HG02623 (cell line): ENCODE measurements at regions not wholly inside any gene's neighbourhood (a gene's known extent, or its start where the extent isn't known, plus 50 kb on each side); places are given as distances from the start of the nearest gene placed in this dataset.
A peak's percentile ranks its signal among the peaks of the same experiment; 100 is the strongest.

ENCODE experiments used
- ATAC-seq: cut with Tn5 transposase; IDR thresholded peaks from one replicate; pipeline ENCODE4 v1.9.1; 2021; ENCODE audit warnings: moderate library complexity; ENCODE audit not compliant: unreplicated experiment

DNA sequence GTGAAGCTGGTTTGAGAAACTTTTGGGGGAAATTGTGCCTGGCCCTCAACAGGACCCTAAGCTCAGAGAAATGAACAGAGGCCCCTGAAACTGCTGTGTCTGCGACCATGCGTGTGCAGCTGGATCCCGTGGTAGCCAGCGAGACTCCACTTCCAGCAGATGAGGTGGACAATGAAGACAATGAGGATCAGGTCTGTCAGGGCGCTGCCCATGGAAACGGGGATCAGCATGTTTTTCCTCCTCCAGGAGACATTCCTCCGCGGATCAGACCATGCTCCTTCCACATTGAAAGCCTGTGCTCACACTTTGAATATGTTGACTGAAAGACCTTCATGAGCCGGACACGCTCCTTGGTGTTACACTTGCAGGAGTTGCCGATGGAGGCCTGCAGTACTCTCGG is 1439.8 kb upstream of the ALCAM start:
- ATAC-seq = no peak

DNA sequence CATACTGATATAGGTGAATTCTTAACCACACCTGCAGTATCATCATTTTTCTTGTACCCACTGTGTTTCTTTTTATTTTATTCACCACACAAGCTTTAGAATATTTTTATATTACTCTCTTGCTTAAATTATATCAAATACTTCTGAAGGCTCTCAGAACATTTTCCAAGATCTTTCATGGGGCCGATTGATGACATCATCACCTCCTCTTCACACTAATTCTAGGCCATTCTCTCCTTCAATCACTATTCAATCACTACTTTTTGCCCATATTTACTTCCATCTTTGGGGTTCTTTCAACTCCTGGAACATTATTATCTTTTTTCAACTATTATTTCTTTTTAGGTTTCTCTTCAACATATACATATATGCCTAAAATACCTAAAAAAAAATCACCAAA is 1438.8 kb upstream of the ALCAM start:
- no peak for ATAC-seq

- ATAC-seq = no peak
Measured at GRCh38 chr3:103937094-103937493, 1429.6 kb upstream of the ALCAM start.

DNA sequence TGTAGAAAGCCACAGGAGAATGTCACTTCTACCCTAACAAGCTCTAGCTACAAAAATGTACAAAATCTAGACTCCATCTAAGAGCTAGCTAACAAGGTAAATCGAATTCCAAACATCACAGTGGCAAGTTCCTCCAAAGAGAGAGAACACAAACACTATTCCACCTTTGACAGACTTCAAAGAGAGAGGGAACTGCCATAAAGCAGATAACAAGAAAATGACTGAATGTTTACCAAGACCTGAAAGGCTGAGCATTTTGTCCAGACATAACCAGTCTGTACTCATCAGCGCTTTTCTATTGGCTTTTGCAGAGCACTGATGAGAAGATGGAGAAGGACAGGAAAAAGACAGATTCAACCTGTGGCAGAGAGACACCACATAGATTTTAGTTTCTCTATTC is 1419.6 kb upstream of the ALCAM start:
- ATAC-seq = no peak

GRCh38 chr3:103949693-103950092 is 1417.0 kb upstream of the ALCAM start:
- ATAC-seq = no peak

- ATAC-seq = no peak
Measured at GRCh38 chr3:103950676-103951075, 1416.0 kb upstream of the ALCAM start.

- ATAC-seq = no peak
Measured at GRCh38 chr3:103953796-103954195, 1412.9 kb upstream of the ALCAM start.

GRCh38 chr3:103960819-103961218 is 1405.9 kb upstream of the ALCAM start:
- no peak for ATAC-seq

DNA sequence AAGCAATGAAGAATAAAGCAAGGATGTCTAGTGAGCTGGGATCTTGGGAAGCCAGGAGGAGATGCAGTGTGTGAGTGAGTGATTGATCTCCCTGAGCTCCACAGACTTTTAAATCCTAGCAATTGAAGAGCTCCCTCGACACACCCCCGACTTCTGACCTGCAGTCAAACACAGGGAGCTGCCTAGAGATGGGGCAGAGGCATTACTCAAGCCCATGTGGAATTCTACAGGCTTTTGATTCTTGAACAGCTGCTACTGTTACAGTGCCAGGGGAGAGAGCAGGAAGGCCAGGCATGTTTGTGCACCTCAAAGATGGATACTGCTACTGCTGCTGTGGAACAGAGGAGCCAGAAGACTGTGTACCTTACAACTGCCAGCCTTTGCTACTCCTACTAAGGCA is 1403.1 kb upstream of the ALCAM start:
- no peak for ATAC-seq

GRCh38 chr3:103965764-103966163 is 1400.9 kb upstream of the ALCAM start:
- ATAC-seq = no peak

DNA sequence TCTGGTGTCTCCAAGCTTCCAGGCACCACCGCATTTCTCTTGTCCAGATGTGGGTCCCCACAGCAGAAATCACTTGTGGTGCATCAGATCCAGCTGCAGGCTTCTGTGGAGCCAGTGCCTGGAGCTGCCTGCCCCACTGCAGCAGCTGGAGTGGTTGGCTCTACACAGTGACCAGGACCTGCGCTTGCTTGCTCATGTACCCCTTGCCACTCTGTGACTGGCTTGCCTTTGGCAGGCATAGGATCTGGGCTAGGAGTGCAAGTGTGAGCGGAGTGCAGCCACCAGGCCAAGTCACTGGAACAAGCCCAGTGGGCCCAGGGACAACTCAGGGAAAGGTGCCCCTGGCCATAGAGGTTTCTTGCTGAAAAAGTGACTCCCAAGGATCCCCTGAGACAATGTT is 1400.0 kb upstream of the ALCAM start:
- no peak for ATAC-seq

- ATAC-seq = no peak
Measured at GRCh38 chr3:103968131-103968530, 1398.6 kb upstream of the ALCAM start.

- ATAC-seq = peak; percentile 61
Measured at GRCh38 chr3:103968751-103969150, 1398.0 kb upstream of the ALCAM start.

GRCh38 chr3:103976931-103977339 is 1389.8 kb upstream of the ALCAM start:
- ATAC-seq = no peak

DNA sequence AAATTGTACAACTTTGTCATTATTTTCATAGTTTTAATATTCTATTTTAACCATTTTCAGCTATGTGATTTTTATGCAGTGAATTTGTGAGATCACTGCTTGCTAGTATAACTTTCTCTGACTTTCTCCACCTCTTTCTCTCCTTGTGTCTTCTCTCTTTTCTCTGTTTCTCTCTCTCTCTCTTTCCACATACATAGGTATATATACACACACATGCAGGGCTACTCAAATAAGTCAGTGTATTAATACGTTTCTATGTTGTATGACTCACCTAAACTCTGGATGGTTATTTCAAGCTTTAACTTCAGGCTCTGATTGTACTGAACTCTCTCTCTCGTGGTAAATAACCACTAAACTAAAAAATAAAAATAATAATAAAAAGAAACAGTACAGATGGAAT is 1389.3 kb upstream of the ALCAM start:
- ATAC-seq = no peak

DNA sequence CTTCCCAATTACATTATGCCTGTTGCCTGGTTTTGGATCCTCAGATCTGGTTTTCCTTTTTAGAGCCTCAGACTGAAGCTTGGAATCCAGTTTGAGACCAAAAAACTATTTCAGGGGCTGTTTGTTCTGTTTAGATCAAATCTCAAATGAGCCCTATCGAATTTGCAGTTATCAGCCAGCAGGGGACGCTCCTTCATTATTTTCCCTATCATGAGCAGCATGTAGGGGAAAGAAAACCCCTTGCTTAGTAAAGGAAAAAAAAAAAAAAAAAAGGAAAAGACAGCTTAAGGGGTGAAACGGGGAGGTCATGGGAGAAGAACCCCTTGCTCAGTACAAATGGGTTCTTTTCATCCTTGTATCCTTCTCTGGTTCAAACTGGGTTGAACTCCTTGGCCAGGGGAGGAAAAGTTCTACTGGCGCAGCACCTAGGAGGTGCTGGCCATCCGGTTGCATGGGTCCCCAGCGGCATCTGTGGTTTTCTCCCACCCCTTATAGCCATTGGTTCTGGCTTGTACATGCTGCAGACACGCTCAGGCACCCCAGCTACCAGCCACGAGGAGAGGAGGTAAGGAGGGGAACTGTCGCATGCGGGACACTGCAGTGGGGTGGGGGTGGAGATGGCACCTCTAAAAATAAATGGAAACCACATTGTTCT is 1375.1 kb upstream of the ALCAM start:
- ATAC-seq = no peak

DNA sequence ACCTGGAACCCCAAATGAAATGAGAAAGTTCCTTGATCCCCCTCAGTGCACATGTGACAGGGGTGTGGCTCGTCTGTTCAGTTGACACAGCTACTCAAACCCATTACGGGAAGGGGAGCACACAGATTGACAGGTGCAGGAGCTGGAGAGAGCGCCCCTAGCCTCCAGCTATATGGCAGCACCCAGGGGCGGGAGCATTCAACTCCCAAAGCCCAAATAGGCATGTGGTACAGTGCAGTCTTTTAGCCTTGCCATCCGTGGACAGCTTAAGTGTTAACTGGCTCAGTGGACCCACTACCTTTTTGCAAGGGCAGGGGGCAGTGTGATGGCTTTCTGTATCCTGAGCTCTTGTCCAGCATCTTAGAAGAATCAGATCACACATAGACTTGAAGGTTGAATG is 1374.2 kb upstream of the ALCAM start:
- ATAC-seq = no peak

- no peak for ATAC-seq
Measured at GRCh38 chr3:104004956-104005355, 1361.8 kb upstream of the ALCAM start.

DNA sequence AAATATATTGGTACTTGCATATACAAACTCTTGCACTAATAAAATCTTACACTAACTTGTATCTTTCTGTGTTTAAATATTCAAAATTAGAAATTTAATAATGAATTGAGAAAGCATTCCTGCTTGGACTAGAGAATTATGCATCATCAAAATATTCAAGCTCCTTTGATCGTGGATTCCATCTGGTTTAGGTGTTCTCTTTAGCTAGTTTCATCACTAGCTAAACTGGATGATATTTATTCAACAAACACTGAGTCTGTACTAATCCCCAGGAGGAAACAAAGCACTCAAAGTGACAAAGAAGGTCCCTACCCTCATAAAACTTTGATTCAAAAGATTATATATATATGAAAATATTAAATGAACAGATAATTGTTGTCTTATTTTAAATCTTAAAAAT is 1360.9 kb upstream of the ALCAM start:
- ATAC-seq = no peak

DNA sequence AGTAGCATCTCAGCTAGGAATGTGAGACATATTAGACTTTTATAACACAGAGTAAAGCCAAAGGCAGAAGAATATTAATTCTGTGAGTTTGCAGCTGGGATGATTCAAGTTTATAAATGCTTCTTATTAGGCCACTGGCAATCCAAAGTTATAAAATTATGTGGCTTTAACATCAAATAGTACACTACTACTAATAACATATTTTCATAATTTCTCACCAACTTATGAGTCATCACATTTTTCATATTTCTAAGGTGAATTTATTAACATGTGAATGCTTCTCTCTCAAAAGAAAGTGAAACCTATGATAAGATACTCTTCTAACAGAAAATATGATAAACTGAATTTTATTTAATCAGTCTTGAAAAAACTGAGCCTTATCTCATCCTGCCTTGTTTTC is 1348.2 kb upstream of the ALCAM start:
- no peak for ATAC-seq

DNA sequence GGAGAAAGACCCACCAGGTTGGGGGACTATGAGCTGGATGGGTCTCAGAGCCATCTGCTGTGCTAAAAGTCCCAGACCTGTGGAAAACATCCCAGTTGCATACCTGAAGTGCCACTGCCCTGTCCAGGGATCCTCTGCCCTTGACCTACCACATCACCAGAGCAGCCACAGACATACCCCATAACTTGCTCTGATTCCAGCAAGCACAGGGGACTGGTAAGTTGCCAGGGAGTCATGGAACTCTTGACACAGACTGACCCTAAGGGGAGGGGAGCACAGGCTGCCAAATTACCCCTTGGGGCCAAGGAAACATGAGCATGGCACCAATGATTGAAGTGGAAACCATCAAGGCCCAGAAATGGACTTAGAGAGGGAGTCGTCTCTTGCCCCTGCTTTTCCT is 1335.1 kb upstream of the ALCAM start:
- ATAC-seq = no peak

DNA sequence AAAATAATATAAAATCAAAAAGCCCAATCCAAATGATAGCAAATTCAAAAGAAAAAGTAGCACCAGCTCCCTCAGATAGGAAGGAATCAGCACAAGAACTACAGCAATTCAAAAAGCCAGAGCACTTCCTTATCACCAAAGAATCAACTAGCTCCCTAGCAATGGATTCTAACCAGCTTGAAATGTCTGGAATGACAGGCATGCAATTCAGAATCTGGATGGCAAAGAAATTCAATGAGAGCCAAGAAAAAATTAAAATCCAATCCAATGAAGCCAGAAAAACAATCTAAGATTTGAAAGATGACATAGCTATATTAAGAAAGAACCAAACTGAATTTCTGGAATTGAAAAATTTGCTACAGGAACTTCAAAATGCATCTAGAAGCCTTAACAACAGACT is 1334.4 kb upstream of the ALCAM start:
- ATAC-seq = no peak

- ATAC-seq = peak; percentile 61
Measured at GRCh38 chr3:104040896-104041295, 1325.8 kb upstream of the ALCAM start.
